Smooth muscle cell (in vitro differentiated cells): ENCODE measurements at regions not wholly inside any gene's neighbourhood (a gene's known extent, or its start where the extent isn't known, plus 50 kb on each side); places are given as distances from the start of the nearest gene placed in this dataset.

Experiments
- DNase-seq: peaks from one replicate; lab custom pipeline; 2025; ENCODE audit not compliant: unreplicated experiment; lab: John Stamatoyannopoulos, UW
- H2AFZ ChIP-seq: fragments of 200-600 bp; sonication (generic); 2 replicates; pipeline ENCODE4 v1.6.0; 2016; ENCODE audit warnings: antibody characterized with exemption, low read depth, mild to moderate bottlenecking
- H3F3A ChIP-seq: fragments of 200-600 bp; sonication (generic); 2 replicates; pipeline ENCODE4 v1.6.0; 2017; ENCODE audit warnings: antibody characterized with exemption, low read depth
- H3K27ac ChIP-seq: fragments of 200-600 bp; sonication (generic); 2 replicates; pipeline ENCODE4 v1.5.1; 2016; ENCODE audit warnings: low read depth, mild to moderate bottlenecking
- H3K27me3 ChIP-seq: fragments of 200-600 bp; sonication (generic); 2 replicates; pipeline ENCODE4 v1.6.1; 2016; ENCODE audit warnings: low read depth, mild to moderate bottlenecking
- H3K36me3 ChIP-seq: fragments of 200-600 bp; sonication (generic); 2 replicates; pipeline ENCODE4 v1.5.1; 2016; ENCODE audit warnings: low read depth
- H3K4me1 ChIP-seq: fragments of 200-600 bp; sonication (generic); 2 replicates; pipeline ENCODE4 v1.5.1; 2016; ENCODE audit warnings: low read depth
- H3K4me2 ChIP-seq: fragments of 200-600 bp; sonication (generic); 2 replicates; pipeline ENCODE4 v1.6.0; 2016; ENCODE audit warnings: mild to moderate bottlenecking
- H3K4me3 ChIP-seq: fragments of 200-600 bp; sonication (generic); 2 replicates; pipeline ENCODE4 v1.5.1; 2016; ENCODE audit warnings: mild to moderate bottlenecking
- H3K79me2 ChIP-seq: fragments of 200-600 bp; sonication (generic); 2 replicates; pipeline ENCODE4 v1.6.0; 2016; ENCODE audit warnings: low read depth, mild to moderate bottlenecking
- H3K9ac ChIP-seq: fragments of 200-600 bp; sonication (generic); 2 replicates; pipeline ENCODE4 v1.6.0; 2016; ENCODE audit warnings: low read depth
- H3K9me3 ChIP-seq: fragments of 200-600 bp; sonication (generic); replicated peaks from 2 replicates; pipeline ENCODE4 v1.5.1; 2016; ENCODE audit warnings: low read depth
- H4K20me1 ChIP-seq: fragments of 200-600 bp; sonication (generic); 2 replicates; pipeline ENCODE4 v1.6.0; 2016; ENCODE audit warnings: low read depth
- CTCF ChIP-seq: fragments of 200-600 bp; sonication (generic); IDR thresholded peaks from 2 replicates; pipeline ENCODE4 v1.5.1; 2017; ENCODE audit warnings: borderline replicate concordance, mild to moderate bottlenecking, antibody characterized with exemption; ENCODE audit not compliant: insufficient read depth, poor library complexity, severe bottlenecking
- WGBS: methylation state at CpG from one replicate; pipeline ENCODE4 v1.1.7; 2016; ENCODE audit warnings: low lambda C conversion rate; 5-methylcytosine and 5-hydroxymethylcytosine counted together

GRCh38 chr3:124297062-124297980 lies 305.4 kb upstream of the ROPN1 start:
- Histone ChIP-seq H3K27me3 (no peaks in the 10 kb centered on the region), H3K4me1 (no peaks in the 10 kb centered on the region), H4K20me1 (no peaks in the 10 kb centered on the region), H3K36me3 (no peaks in the 10 kb centered on the region), H3K27ac (no peak overlapping the region), H3F3A (no peaks in the 10 kb centered on the region), H2AFZ (no peak overlapping the region), H3K4me3 (no peak overlapping the region), H3K4me2 (no peak overlapping the region), H3K9ac (no peak overlapping the region), H3K79me2 (no peaks in the 10 kb centered on the region), H3K9me3 (no peaks in the 10 kb centered on the region)
- WGBS = 76% methylated on average over 3 of the region's 3 CpGs
- DNase-seq = no peak
- no peak for TF ChIP-seq CTCF

- H3K27me3 ChIP-seq = no peaks in the 10 kb centered on the region
- no peak overlapping the region for H2AFZ ChIP-seq
- H4K20me1 ChIP-seq = no peaks in the 10 kb centered on the region
- no peaks in the 10 kb centered on the region for H3F3A ChIP-seq
- no peak overlapping the region for H3K27ac ChIP-seq
- no peaks in the 10 kb centered on the region for H3K79me2 ChIP-seq
- peak overlapping the region; percentile 30 for H3K4me2 ChIP-seq
- DNase-seq = no peak
- 85% methylated on average over 5 of the region's 5 CpGs for WGBS
- no peak overlapping the region for H3K4me3 ChIP-seq
- no peak overlapping the region for H3K9ac ChIP-seq
- no peaks in the 10 kb centered on the region for H3K4me1 ChIP-seq
- no peaks in the 10 kb centered on the region for H3K9me3 ChIP-seq
- TF ChIP-seq CTCF = no peak
- H3K36me3 ChIP-seq = peaks cover 5% of the 10 kb centered on the region
Measured at GRCh38 chr3:124298301-124298700, 306.4 kb upstream of the ROPN1 start.

GRCh38 chr3:124298951-124299350 lies 307.0 kb upstream of the ROPN1 start:
- Histone ChIP-seq H3F3A (no peaks in the 10 kb centered on the region), H4K20me1 (no peaks in the 10 kb centered on the region), H3K27ac (no peak overlapping the region), H3K9ac (no peak overlapping the region), H3K4me1 (no peaks in the 10 kb centered on the region), H3K4me3 (no peak overlapping the region), H3K27me3 (no peaks in the 10 kb centered on the region), H3K4me2 (peak overlapping the region; percentile 31), H3K9me3 (no peaks in the 10 kb centered on the region), H2AFZ (no peak overlapping the region), H3K36me3 (peaks cover 5% of the 10 kb centered on the region), H3K79me2 (no peaks in the 10 kb centered on the region)
- WGBS = 13% methylated on average over 6 of the region's 6 CpGs
- TF ChIP-seq CTCF = no peak
- DNase-seq = no peak

GRCh38 chr3:124299831-124300230 lies 307.9 kb upstream of the ROPN1 start:
- H3K9me3 ChIP-seq = no peaks in the 10 kb centered on the region
- H2AFZ ChIP-seq = no peak overlapping the region
- H3K27ac ChIP-seq = no peak overlapping the region
- H3F3A ChIP-seq = no peaks in the 10 kb centered on the region
- WGBS = 29% methylated on average over 1 of the region's 1 CpG
- H4K20me1 ChIP-seq = no peaks in the 10 kb centered on the region
- no peak overlapping the region for H3K9ac ChIP-seq
- H3K4me1 ChIP-seq = no peaks in the 10 kb centered on the region
- peaks cover 5% of the 10 kb centered on the region for H3K36me3 ChIP-seq
- H3K79me2 ChIP-seq = no peaks in the 10 kb centered on the region
- no peaks in the 10 kb centered on the region for H3K27me3 ChIP-seq
- TF ChIP-seq CTCF = no peak
- no peak overlapping the region for H3K4me2 ChIP-seq
- no peak for DNase-seq
- no peak overlapping the region for H3K4me3 ChIP-seq
